ENCODE measurements at regions not wholly inside any gene's neighbourhood (a gene's known extent, or its start where the extent isn't known, plus 50 kb on each side); places are given as distances from the start of the nearest gene placed in this dataset.

DNA sequence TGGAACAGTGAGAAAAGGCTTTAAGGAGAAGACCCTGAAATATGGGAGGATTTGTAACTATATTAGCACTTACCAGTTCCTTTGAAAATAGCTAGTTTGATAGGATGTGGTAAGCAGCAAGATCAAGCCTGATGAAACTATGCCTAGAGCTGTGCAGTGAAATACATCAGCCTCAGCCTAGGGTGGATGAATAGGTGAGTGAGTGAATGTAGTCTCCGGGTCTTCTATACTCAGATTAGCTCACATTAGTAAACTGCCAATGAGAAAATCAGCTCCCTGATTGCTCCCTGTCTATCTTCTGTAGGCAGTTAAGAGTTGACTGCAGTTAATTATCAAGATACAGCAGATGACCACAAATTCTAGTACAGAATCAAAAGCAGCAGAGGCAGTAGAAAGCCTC, 89.6 kb downstream of the ELAPOR2 start:
- no peak for DNase-seq
- POLR2A ChIA-PET: no interaction called here
- Mint-ChIP-seq H3K27ac (no peak overlapping the region), H3K36me3 (ENCODE audit: low read depth) (no peaks in the 10 kb centered on the region), H3K9me3 (ENCODE audit: insufficient read depth) (no peaks in the 10 kb centered on the region), H3K27me3 (ENCODE audit: low read depth) (no peaks in the 10 kb centered on the region), H3K4me3 (no peak overlapping the region), H3K4me1 (ENCODE audit: low read depth) (no peaks in the 10 kb centered on the region)
- no peak for ATAC-seq
- CTCF ChIA-PET: no interaction called here

DNA sequence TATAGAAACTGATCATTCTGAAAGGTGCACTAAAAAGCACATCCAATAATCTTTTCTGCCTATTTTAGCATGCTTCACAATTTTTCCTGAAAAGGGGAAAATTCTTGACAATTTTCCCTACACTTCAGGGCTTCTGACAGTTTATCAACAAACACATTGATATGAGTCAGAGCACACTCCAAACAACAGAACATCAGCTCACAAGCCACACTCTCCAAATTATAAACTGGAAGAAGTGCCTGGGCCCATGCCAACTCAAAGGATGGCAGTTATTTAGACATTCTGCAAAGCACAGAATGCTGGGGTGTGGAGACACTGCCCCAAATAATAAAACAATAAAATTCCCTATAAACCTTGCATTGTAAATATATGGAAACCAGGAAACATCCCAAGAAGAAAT, 90.8 kb downstream of the ELAPOR2 start:
- Mint-ChIP-seq H3K36me3 (ENCODE audit: low read depth) (no peaks in the 10 kb centered on the region), H3K27ac (no peak overlapping the region), H3K4me3 (no peak overlapping the region), H3K27me3 (ENCODE audit: low read depth) (no peaks in the 10 kb centered on the region), H3K9me3 (ENCODE audit: insufficient read depth) (no peaks in the 10 kb centered on the region), H3K4me1 (ENCODE audit: low read depth) (no peaks in the 10 kb centered on the region)
- ATAC-seq (no peak), DNase-seq (no peak)
- ChIA-PET CTCF (no interaction called here), POLR2A (no interaction called here)

DNA sequence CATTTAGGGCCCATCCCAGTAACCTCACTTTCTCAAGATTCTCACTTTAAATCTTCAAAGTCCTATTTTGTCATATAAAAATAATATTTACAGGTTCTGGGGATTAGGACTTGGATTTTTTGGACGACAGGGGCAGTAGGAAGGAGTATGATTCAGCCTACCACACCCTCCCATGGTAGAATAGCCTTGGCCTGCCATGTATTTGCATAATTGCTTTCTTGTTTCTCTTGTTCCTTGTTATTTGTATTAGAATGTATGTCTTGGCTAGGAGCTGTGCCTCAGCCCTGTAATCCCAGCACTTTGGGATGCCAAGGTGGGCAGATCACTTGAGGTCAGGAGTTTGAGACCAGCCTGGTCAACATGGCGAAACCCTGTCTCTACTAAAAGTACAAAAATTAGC, 92.5 kb downstream of the ELAPOR2 start:
- no peak for DNase-seq
- Mint-ChIP-seq H3K4me3 (no peak overlapping the region), H3K9me3 (ENCODE audit: insufficient read depth) (no peaks in the 10 kb centered on the region), H3K36me3 (ENCODE audit: low read depth) (no peaks in the 10 kb centered on the region), H3K27me3 (ENCODE audit: low read depth) (no peaks in the 10 kb centered on the region), H3K4me1 (ENCODE audit: low read depth) (no peaks in the 10 kb centered on the region), H3K27ac (no peak overlapping the region)
- no peak for ATAC-seq
- ChIA-PET CTCF (no interaction called here), POLR2A (no interaction called here)

DNA sequence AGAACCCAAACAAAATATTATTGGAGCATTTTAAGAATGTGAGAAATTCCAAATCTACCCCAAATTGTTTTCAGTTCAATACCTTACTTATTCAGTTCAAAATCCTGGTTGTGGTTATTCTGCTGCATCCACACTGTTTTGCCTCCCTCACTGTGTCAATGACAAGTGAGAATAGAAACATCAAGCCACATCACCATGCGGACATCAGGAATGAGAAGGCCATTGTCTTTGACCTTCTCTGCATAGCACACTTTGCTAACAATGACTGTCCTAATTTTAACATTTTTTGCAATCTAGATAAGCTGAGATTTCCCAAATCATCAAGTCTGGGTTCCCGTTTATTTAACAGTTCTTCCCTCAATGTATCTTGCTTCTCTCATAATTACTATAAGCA, 93.7 kb downstream of the ELAPOR2 start:
- POLR2A ChIA-PET: no interaction called here
- no peak for DNase-seq
- ATAC-seq: no peak
- CTCF ChIA-PET: no interaction called here
- H3K4me3 Mint-ChIP-seq: no peak overlapping the region
- no peaks in the 10 kb centered on the region for H3K4me1 Mint-ChIP-seq (ENCODE audit: low read depth)
- no peaks in the 10 kb centered on the region for H3K36me3 Mint-ChIP-seq (ENCODE audit: low read depth)
- H3K9me3 Mint-ChIP-seq (ENCODE audit: insufficient read depth): no peaks in the 10 kb centered on the region
- no peaks in the 10 kb centered on the region for H3K27me3 Mint-ChIP-seq (ENCODE audit: low read depth)
- H3K27ac Mint-ChIP-seq: no peak overlapping the region

DNA sequence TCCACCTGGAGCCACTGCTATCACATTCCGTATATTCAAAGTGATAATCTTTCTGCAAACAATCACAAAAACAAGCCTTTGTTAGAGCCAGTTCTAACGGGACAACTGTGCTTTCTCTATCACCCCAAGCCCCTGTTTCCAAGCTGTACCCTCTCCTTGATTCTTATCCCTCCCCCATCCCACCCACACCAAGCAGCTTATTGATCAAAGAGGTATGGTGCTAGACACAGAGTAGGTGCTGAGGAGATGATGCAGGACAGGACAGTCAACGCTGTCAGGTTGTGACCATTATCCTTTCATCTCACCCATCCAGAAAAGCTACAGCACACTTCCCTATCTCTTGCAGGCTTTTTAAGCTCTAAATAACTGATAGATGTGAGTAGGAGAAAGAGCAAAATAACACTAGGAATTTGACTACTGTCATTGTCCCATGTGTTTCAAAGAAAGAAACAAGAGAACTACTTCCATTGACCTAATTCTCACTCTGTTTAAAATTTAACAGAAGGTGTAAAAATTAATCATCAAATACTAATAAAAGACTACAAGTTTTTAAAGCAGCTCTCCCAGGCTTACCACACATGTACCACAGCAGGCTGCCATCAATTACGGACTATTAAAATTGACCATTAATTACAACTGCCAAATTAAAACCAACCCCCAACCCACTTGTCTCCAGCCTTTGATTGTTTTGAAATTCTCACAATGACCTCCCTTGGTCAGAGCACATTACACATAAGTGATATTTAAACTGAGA, 94.3 kb downstream of the ELAPOR2 start:
- no peaks in the 10 kb centered on the region for H3K36me3 Mint-ChIP-seq (ENCODE audit: low read depth)
- POLR2A ChIA-PET: no interaction called here
- ATAC-seq (no peak), DNase-seq (no peak)
- no peaks in the 10 kb centered on the region for H3K27me3 Mint-ChIP-seq (ENCODE audit: low read depth)
- CTCF ChIA-PET: no interaction called here
- no peak overlapping the region for H3K4me3 Mint-ChIP-seq
- no peaks in the 10 kb centered on the region for H3K9me3 Mint-ChIP-seq (ENCODE audit: insufficient read depth)
- no peaks in the 10 kb centered on the region for H3K4me1 Mint-ChIP-seq (ENCODE audit: low read depth)
- no peak overlapping the region for H3K27ac Mint-ChIP-seq

DNA sequence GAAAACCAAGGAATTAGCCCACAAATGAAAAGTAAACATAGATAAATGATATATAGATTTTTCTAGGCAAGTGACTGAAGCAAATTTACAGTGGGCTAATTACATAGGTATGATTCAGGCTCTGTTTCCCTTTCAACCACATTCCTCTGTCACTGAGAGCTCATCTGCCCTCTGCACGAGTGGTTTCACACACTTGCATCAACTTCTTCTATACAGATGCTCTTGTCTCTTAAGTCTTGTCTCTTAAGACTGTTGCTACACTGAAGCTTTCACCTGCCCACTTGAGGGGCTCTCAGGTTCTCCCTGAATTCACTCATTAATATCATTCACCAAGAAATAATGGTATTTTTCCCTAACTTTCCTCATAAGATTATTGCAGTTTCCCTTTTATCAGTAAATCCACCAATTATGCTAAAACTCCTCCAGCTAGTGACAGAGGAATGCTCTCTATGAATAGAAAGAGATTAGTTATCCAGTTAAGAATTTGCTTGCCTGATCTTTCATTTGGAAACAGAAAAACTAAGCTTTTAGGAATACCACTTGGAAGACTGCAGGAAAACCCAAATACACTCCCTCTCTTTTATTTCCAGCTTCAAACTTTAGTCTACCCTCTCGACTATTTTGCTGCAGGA, 95.7 kb downstream of the ELAPOR2 start:
- POLR2A ChIA-PET: no interaction called here

DNA sequence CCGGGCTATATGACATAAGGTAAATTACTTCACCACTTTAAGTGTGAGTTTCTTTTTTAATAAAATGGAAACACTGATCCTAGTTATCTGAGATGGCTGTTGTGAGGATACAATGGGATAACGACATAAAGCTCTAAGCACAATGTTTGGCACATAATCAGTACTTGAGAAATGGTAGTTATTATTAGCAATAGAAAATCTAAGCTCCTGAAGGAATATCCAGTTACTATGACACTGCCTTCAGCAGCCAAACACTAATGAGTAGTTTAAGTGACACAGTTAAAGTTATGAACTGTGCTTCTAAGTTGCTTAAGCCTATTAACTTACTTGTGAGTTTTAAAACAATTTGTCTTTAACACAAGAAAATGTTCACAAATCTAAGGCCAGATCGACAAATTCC, 96.8 kb downstream of the ELAPOR2 start:
- DNase-seq (no peak), ATAC-seq (no peak)
- no peak overlapping the region for H3K27ac Mint-ChIP-seq
- ChIA-PET POLR2A (interaction anchor here (0.7 kb wide), 1 partner anchor 30 kb away, joined by 3 read pairs; no protein-coding TSS in a partner anchor), CTCF (interaction anchor here (0.6 kb wide), 1 partner anchor 25 kb away, joined by 3 read pairs; no protein-coding TSS in a partner anchor)
- H3K4me1 Mint-ChIP-seq (ENCODE audit: low read depth): no peaks in the 10 kb centered on the region
- H3K4me3 Mint-ChIP-seq: no peak overlapping the region
- H3K36me3 Mint-ChIP-seq (ENCODE audit: low read depth): no peaks in the 10 kb centered on the region
- no peaks in the 10 kb centered on the region for H3K9me3 Mint-ChIP-seq (ENCODE audit: insufficient read depth)
- no peaks in the 10 kb centered on the region for H3K27me3 Mint-ChIP-seq (ENCODE audit: low read depth)

More for the DNA sequence above, 95.7 kb downstream of the ELAPOR2 start:
- DNase-seq (no peak), ATAC-seq (no peak)
- no peak overlapping the region for H3K4me3 Mint-ChIP-seq
- no peaks in the 10 kb centered on the region for H3K36me3 Mint-ChIP-seq (ENCODE audit: low read depth)
- no peaks in the 10 kb centered on the region for H3K27me3 Mint-ChIP-seq (ENCODE audit: low read depth)
- H3K27ac Mint-ChIP-seq: no peak overlapping the region
- CTCF ChIA-PET: no interaction called here
- no peaks in the 10 kb centered on the region for H3K9me3 Mint-ChIP-seq (ENCODE audit: insufficient read depth)
- no peaks in the 10 kb centered on the region for H3K4me1 Mint-ChIP-seq (ENCODE audit: low read depth)

DNA sequence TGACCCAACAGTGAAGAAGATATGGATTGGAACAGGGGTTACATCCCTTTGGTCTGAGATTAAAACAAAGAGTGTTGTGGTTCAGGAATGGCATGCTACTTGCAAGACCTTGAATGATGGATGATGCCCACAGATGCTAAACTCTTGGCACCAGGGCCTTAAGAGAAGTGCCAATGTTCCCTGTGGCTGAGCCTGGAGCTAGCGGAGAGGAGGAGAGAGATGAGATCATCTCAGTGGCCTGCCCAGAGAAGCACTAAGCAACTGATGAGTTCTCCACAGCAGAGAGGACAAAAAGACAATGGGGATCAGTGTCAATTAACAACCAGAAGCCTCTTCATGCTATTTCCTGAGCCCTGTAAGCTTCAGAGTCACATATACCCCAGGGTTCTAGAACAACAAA, 97.8 kb downstream of the ELAPOR2 start:
- H3K27me3 Mint-ChIP-seq (ENCODE audit: low read depth): peaks cover 2% of the 10 kb centered on the region
- H3K36me3 Mint-ChIP-seq (ENCODE audit: low read depth): no peaks in the 10 kb centered on the region
- H3K4me3 Mint-ChIP-seq: no peak overlapping the region
- ChIA-PET CTCF (no interaction called here), POLR2A (no interaction called here)
- ATAC-seq (no peak), DNase-seq (no peak)
- H3K4me1 Mint-ChIP-seq (ENCODE audit: low read depth): no peaks in the 10 kb centered on the region
- no peak overlapping the region for H3K27ac Mint-ChIP-seq
- H3K9me3 Mint-ChIP-seq (ENCODE audit: insufficient read depth): no peaks in the 10 kb centered on the region

DNA sequence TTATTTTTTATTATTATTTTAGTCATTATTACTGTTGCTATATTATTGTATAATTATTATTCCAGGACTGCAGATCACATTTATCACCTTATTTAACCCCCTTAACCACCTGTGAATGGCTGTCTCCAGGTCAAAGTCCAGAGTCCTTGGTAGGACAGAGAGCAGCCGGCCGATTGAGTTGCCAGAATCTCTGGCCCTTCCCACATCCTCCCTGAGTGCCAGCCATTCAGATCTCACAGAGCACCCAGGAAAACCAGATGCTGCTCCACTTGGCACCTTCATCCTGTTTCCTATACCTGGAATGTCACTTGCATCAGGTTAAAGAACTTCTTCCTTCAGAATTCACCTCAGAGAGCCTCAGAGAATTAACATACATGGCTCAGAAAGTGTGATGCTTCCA, 101.1 kb downstream of the ELAPOR2 start:
- H3K4me1 Mint-ChIP-seq (ENCODE audit: low read depth): no peaks in the 10 kb centered on the region
- no peak for DNase-seq
- H3K27ac Mint-ChIP-seq: no peak overlapping the region
- peaks cover 4% of the 10 kb centered on the region for H3K27me3 Mint-ChIP-seq (ENCODE audit: low read depth)
- no peak for ATAC-seq
- CTCF ChIA-PET: no interaction called here
- H3K9me3 Mint-ChIP-seq (ENCODE audit: insufficient read depth): no peaks in the 10 kb centered on the region
- H3K4me3 Mint-ChIP-seq: no peak overlapping the region
- POLR2A ChIA-PET: no interaction called here
- no peaks in the 10 kb centered on the region for H3K36me3 Mint-ChIP-seq (ENCODE audit: low read depth)

DNA sequence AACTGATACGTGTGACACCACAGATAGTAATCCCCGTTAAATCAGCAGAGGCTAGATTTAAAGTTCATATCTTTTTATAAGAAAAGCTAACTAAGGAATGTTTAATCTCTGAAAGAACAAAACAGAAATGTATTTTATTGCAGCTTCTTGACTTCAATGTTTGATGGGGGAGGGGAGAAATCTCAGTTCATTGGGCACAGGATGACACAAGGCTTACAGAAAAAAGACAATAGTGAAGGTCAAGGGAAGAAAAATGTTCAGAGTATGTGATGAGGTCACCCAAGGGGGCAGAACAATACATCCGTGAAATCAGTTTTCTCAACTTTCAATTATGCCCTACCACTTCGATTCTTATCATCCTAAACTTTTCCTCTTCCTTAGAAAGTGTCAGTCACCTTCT, 102.9 kb downstream of the ELAPOR2 start:
- ChIA-PET POLR2A (no interaction called here), CTCF (interaction anchor here (1.2 to 1.6 kb wide), 3 partner anchors 10 to 192 kb away, joined by 4 to 5 read pairs (median 4); no protein-coding TSS in a partner anchor)
- no peaks in the 10 kb centered on the region for H3K9me3 Mint-ChIP-seq (ENCODE audit: insufficient read depth)
- no peak overlapping the region for H3K4me3 Mint-ChIP-seq
- DNase-seq (no peak), ATAC-seq (no peak)
- H3K4me1 Mint-ChIP-seq (ENCODE audit: low read depth): no peaks in the 10 kb centered on the region
- no peaks in the 10 kb centered on the region for H3K36me3 Mint-ChIP-seq (ENCODE audit: low read depth)
- peaks cover 4% of the 10 kb centered on the region for H3K27me3 Mint-ChIP-seq (ENCODE audit: low read depth)
- no peak overlapping the region for H3K27ac Mint-ChIP-seq

DNA sequence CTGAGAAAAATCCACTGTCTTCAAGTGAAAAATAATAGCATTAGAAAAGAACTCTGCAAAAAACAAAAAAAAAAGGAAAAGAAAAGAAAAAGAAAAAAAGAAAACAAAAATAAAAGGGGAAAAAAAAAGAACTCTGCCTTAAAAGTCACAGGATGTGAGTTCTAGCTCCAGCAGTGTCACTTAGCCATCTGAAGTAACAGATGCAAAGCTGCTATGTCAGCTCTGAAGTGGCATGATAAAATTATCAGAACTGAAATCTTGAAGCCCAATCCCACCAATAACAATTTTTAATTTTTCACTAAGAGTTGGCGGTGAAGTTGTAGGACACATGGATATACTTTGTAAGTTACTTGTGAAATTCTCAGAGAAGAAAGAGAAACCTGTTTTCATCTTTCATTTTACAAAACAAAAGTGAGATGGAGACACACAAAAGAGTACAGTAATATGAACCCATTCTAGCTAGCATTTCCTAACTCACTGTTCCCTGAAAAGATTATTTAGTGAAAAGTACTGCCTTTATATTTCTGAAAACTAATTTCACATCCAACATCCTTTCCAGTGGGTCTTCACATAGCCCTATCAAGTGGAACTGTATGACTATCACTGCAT, 103.5 kb downstream of the ELAPOR2 start:
- Mint-ChIP-seq H3K27me3 (ENCODE audit: low read depth) (peaks cover 4% of the 10 kb centered on the region), H3K4me3 (no peak overlapping the region), H3K4me1 (ENCODE audit: low read depth) (no peaks in the 10 kb centered on the region), H3K36me3 (ENCODE audit: low read depth) (no peaks in the 10 kb centered on the region), H3K27ac (no peak overlapping the region), H3K9me3 (ENCODE audit: insufficient read depth) (no peaks in the 10 kb centered on the region)
- no peak for ATAC-seq
- DNase-seq: no peak
- ChIA-PET CTCF (interaction anchor here (1.2 to 1.6 kb wide), 3 partner anchors 9 to 193 kb away, joined by 4 to 5 read pairs (median 4); no protein-coding TSS in a partner anchor), POLR2A (no interaction called here)

DNA sequence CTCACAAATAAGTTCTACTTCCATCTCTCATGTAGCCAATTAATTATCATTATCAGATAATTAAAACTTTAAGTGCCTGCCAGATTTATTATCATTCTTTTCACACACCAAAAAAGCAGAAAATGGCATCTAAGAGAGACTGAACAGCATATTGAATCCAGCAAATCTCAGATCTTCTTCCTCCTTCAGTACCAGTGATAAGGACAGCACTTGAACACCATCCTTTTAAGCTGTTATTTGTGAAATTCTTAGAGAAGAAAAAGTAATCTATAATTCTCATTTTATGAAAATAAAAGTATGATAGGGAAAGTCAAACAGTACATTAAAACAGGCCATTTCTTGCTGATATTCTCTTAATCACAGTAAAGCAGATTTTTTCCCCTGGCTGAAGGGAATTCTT, 104.5 kb downstream of the ELAPOR2 start:
- ChIA-PET POLR2A (no interaction called here), CTCF (no interaction called here)
- Mint-ChIP-seq H3K9me3 (ENCODE audit: insufficient read depth) (no peaks in the 10 kb centered on the region), H3K4me1 (ENCODE audit: low read depth) (no peaks in the 10 kb centered on the region), H3K36me3 (ENCODE audit: low read depth) (no peaks in the 10 kb centered on the region), H3K4me3 (no peak overlapping the region), H3K27ac (no peak overlapping the region), H3K27me3 (ENCODE audit: low read depth) (peaks cover 4% of the 10 kb centered on the region)
- DNase-seq (no peak), ATAC-seq (no peak)
